ENCODE measurements at regions not wholly inside any gene's neighbourhood (a gene's known extent, or its start where the extent isn't known, plus 50 kb on each side); places are given as distances from the start of the nearest gene placed in this dataset.

- DNase-seq (ENCODE audit: low read depth in 2 of 2): no peak
These were observed 116.1 kb downstream of the MSX2 start for GRCh38 chr5:174840435-174840834.

- no peak for DNase-seq (ENCODE audit: low read depth in 2 of 2)
These were observed 114.8 kb downstream of the MSX2 start for GRCh38 chr5:174839196-174839595.

GRCh38 chr5:174837919-174838902, 113.8 kb downstream of the MSX2 start:
- no peak for DNase-seq (ENCODE audit: low read depth in 2 of 2)

- DNase-seq (ENCODE audit: low read depth in 2 of 2): no peak
These were observed 109.7 kb downstream of the MSX2 start for GRCh38 chr5:174834081-174834480.

GRCh38 chr5:174832811-174833210, 108.4 kb downstream of the MSX2 start:
- no peak for DNase-seq (ENCODE audit: low read depth in 2 of 2)

DNA sequence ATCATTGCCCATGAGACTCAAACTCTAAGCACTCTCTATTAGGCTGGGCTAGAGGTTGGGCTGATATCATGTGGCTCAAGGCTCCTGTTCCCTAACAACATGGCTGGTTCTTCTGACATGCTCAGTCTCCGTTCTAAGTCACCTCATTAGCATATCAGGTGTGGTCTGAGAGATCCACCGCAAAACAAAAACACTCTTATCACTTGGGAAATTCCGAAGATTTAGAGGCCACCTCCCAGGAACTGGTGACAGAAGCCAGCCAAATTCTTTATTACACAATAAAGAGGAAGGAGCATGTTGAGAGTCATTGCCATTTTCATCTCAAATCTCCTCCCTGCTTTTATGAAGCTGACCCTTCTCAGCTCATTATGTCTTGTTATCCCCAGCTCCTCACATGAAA, 107.6 kb downstream of the MSX2 start:
- DNase-seq (ENCODE audit: low read depth in 2 of 2): no peak

GRCh38 chr5:174831031-174831660, 106.8 kb downstream of the MSX2 start:
- DNase-seq (ENCODE audit: low read depth in 2 of 2): no peak

GRCh38 chr5:174829511-174829864, 105.1 kb downstream of the MSX2 start:
- DNase-seq (ENCODE audit: low read depth in 2 of 2): no peak

- no peak for DNase-seq (ENCODE audit: low read depth in 2 of 2)
These were observed 104.6 kb downstream of the MSX2 start for GRCh38 chr5:174828804-174829510.

DNA sequence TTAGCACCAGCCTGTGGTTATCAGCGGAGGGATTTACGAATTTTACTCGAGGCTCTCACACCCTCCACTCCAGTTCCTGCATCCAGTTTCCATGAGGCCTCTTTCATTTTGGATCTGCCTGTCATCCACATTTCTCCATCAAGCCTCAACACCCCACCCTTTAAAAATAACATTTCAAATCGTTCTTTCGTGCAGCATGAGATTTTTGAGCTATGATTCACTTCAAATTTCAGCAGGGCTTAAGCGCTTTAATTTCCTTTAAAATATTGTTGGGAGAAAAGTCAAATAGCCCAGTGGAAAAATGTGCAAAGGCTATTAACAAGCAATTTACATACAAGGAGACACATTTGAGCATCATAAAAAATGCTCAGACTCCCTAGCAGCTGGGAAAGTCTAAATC, 103.2 kb downstream of the MSX2 start:
- no peak for DNase-seq (ENCODE audit: low read depth in 2 of 2)

- DNase-seq (ENCODE audit: low read depth in 2 of 2): no peak
These were observed 101.2 kb downstream of the MSX2 start for GRCh38 chr5:174825587-174825986.

DNA sequence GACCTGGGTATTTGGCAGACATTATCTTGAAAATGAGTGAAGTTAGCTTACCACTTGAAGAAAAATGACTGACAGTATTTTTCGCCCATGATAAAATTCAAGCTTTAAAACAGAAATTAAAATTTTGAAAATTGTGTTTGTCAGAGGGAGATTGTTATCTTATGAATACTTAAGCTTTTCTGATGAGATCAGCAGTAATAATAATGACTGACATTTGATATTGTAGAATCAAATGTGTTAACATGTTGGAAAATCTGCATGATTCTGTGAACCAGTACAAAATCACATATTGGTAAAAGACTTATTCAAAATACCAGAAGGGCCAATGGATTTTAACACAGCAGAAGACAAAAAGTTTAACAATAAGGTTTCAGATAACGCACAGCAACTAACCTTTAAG, 94.0 kb downstream of the MSX2 start:
- no peak for DNase-seq (ENCODE audit: low read depth in 2 of 2)

GRCh38 chr5:174817610-174818009, 93.2 kb downstream of the MSX2 start:
- no peak for DNase-seq (ENCODE audit: low read depth in 2 of 2)

DNA sequence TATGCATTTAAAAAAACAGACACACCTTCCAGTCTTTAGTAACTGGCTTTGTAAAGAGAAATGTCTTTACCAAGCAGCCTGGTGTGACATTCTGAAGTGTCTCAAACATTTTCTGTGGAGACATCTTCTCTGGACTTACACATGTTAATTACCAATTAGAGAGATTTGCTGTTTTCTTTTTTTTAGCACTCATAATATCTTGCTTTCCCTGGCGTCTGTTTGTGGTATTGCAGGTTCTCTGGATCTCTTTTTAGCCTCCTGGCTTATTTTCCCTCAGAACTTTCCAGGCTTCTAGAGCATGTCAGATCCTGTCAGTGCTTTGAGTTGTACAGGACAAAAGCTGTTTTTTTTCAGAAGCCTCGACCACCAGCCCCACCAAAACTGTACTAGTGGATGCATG, 92.5 kb downstream of the MSX2 start:
- DNase-seq (ENCODE audit: low read depth in 2 of 2): no peak

- DNase-seq (ENCODE audit: low read depth in 2 of 2): no peak
These were observed 87.1 kb downstream of the MSX2 start for GRCh38 chr5:174811438-174811837.

GRCh38 chr5:174810796-174811195, 86.4 kb downstream of the MSX2 start:
- no peak for DNase-seq (ENCODE audit: low read depth in 2 of 2)

GRCh38 chr5:174807471-174807870, 83.1 kb downstream of the MSX2 start:
- DNase-seq (ENCODE audit: low read depth in 2 of 2): no peak

- DNase-seq (ENCODE audit: low read depth in 2 of 2): no peak
These were observed 82.3 kb downstream of the MSX2 start for GRCh38 chr5:174806729-174807128.

GRCh38 chr5:174801798-174802197, 77.4 kb downstream of the MSX2 start:
- DNase-seq (ENCODE audit: low read depth in 2 of 2): no peak

DNA sequence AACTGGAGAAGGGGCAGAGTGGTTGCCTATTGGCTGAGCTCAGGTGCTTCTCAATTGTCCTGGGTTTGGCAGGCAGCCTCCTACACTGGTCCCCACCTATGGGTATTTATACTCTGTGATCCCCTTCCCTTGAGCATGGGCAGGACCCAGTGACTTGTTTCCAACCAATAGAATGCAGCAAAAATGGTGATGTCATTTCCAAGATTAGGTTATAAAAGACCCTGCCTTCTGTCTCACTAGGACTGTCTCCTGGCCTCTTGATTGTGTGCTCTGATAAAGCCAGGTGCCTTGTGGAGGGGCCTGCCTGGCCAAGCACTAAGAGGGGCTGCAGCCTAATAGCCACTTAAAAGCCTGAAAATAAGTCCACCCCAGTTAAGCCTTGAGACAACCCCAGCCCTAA, 76.1 kb downstream of the MSX2 start:
- DNase-seq (ENCODE audit: low read depth in 2 of 2): no peak

GRCh38 chr5:174799121-174799520, 74.7 kb downstream of the MSX2 start:
- DNase-seq (ENCODE audit: low read depth in 2 of 2): no peak

DNA sequence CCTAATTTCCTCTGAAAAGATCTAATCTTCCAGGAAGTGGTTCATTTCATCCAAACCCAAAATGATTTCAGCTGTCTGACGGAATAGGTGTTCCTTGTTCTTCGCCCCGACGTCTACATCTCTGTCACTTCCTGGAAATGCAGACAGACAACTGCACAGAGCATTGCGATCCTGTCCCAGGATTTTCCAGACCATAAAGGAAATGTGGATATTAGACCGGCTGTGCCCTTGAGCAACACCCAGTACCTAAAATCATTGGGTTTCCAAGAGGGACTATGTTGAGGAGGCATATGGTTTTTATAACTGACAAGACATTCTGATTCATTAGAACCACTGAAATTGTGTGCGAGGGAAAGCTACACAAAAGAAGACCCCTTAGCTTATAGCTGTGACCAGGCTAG, 74.2 kb downstream of the MSX2 start:
- no peak for DNase-seq (ENCODE audit: low read depth in 2 of 2)
